DOHH2 (cell line): ENCODE measurements at regions not wholly inside any gene's neighbourhood (a gene's known extent, or its start where the extent isn't known, plus 50 kb on each side); places are given as distances from the start of the nearest gene placed in this dataset.

ENCODE experiments used
- CTCF ChIP-seq: fragments of 200-600 bp; sonication (generic); IDR thresholded peaks from one replicate; pipeline ENCODE4 v1.5.1; 2014; ENCODE audit warnings: antibody characterized with exemption, mild to moderate bottlenecking, low read depth, low read length; ENCODE audit not compliant: poor library complexity, severe bottlenecking
- EZH2phosphoT487 ChIP-seq: fragments of 200-600 bp; sonication (generic); IDR thresholded peaks from 2 replicates; pipeline ENCODE4 v1.6.1; 2017; ENCODE audit warnings: borderline replicate concordance, mild to moderate bottlenecking, antibody characterized with exemption, low read length, moderate library complexity, mixed read lengths

- TF ChIP-seq CTCF: no peak
- TF ChIP-seq EZH2phosphoT487: no peak
Measured at GRCh38 chr12:85657251-85657650, 179.0 kb downstream of the RASSF9 start.
